ENCODE measurements at regions not wholly inside any gene's neighbourhood (a gene's known extent, or its start where the extent isn't known, plus 50 kb on each side); places are given as distances from the start of the nearest gene placed in this dataset.
"Not testable (repeated sequence)": the region's sequence is repeated elsewhere in the genome, so short reads cannot be mapped to it uniquely, and the experiment has no call there.

GRCh38 chr14:37864861-37865718 is 269.7 kb downstream of the TTC6 start:
- H3K4me3 ChIP-seq (ENCODE audit: low read depth, low read length), result no peak overlapping the region
- no peak for TF ChIP-seq CTCF (IDR thresholded peaks at IDR 0.05; ENCODE audit: borderline replicate concordance, insufficient read depth, low read depth, low read length)

- no peak for TF ChIP-seq CTCF (IDR thresholded peaks at IDR 0.05; ENCODE audit: borderline replicate concordance, insufficient read depth, low read depth, low read length)
- no peak overlapping the region for H3K4me3 ChIP-seq (ENCODE audit: low read depth, low read length)
Observed at GRCh38 chr14:37865719-37866549, 270.5 kb downstream of the TTC6 start.

GRCh38 chr14:37869633-37870032 is 274.2 kb downstream of the TTC6 start:
- no peak overlapping the region for H3K4me3 ChIP-seq (ENCODE audit: low read depth, low read length)
- no peak for TF ChIP-seq CTCF (IDR thresholded peaks at IDR 0.05; ENCODE audit: borderline replicate concordance, insufficient read depth, low read depth, low read length)

- no peak overlapping the region for H3K4me3 ChIP-seq (ENCODE audit: low read depth, low read length)
- no peak for TF ChIP-seq CTCF (IDR thresholded peaks at IDR 0.05; ENCODE audit: borderline replicate concordance, insufficient read depth, low read depth, low read length)
Observed at GRCh38 chr14:37870170-37870569, 274.7 kb downstream of the TTC6 start.

- H3K4me3 ChIP-seq (ENCODE audit: low read depth, low read length), result no peak overlapping the region
- TF ChIP-seq CTCF (IDR thresholded peaks at IDR 0.05; ENCODE audit: borderline replicate concordance, insufficient read depth, low read depth, low read length), result no peak
Observed at GRCh38 chr14:37870632-37871346, 275.4 kb downstream of the TTC6 start.

GRCh38 chr14:37874065-37874428 is 278.6 kb downstream of the TTC6 start:
- H3K4me3 ChIP-seq (ENCODE audit: low read depth, low read length), result not testable (repeated sequence)

GRCh38 chr14:37874429-37875109 is 279.1 kb downstream of the TTC6 start:
- TF ChIP-seq CTCF (IDR thresholded peaks at IDR 0.05; ENCODE audit: borderline replicate concordance, insufficient read depth, low read depth, low read length), result peak; percentile 89
- no peak overlapping the region for H3K4me3 ChIP-seq (ENCODE audit: low read depth, low read length)

Measured in GM12875 (cell line).